ENCODE measurements at regions not wholly inside any gene's neighbourhood (a gene's known extent, or its start where the extent isn't known, plus 50 kb on each side); places are given as distances from the start of the nearest gene placed in this dataset.

- Histone ChIP-seq H4K20me1 (ENCODE audit: insufficient read depth, low read length, poor library complexity, severe bottlenecking) (no peaks in the 10 kb centered on the region), H2AFZ (ENCODE audit: low read length) (no peak overlapping the region), H3K9ac (ENCODE audit: low read depth, low read length, poor library complexity, severe bottlenecking) (no peak overlapping the region), H3K4me3 (ENCODE audit: low read length, poor library complexity, severe bottlenecking) (no peak overlapping the region), H3F3A (ENCODE audit: low read depth) (no peaks in the 10 kb centered on the region), H3K27me3 (ENCODE audit: insufficient read depth, low read length, poor library complexity, severe bottlenecking) (no peaks in the 10 kb centered on the region), H3K9me2 (replicated peaks; ENCODE audit: low read depth, low read length) (no peaks in the 10 kb centered on the region), H3K79me2 (ENCODE audit: insufficient read depth, low read length) (no peaks in the 10 kb centered on the region), H3K4me1 (ENCODE audit: insufficient read depth, low read length, poor library complexity, severe bottlenecking) (no peaks in the 10 kb centered on the region), H3K4me2 (ENCODE audit: low read depth, low read length, poor library complexity, severe bottlenecking) (no peak overlapping the region), H3K9me3 (ENCODE audit: insufficient read depth, low read depth, low read length) (no peaks in the 10 kb centered on the region), H3K36me3 (ENCODE audit: insufficient read depth, low read length) (no peaks in the 10 kb centered on the region)
- TF ChIP-seq CTCF (conservative IDR thresholded peaks at IDR 0.05; ENCODE audit: low read length) (no peak), EZH2phosphoT487 (IDR thresholded peaks at IDR 0.05; ENCODE audit: borderline replicate concordance) (no peak)
Measured at GRCh38 chr9:78678877-78679276, 382.0 kb downstream of the PSAT1 start.

DNA sequence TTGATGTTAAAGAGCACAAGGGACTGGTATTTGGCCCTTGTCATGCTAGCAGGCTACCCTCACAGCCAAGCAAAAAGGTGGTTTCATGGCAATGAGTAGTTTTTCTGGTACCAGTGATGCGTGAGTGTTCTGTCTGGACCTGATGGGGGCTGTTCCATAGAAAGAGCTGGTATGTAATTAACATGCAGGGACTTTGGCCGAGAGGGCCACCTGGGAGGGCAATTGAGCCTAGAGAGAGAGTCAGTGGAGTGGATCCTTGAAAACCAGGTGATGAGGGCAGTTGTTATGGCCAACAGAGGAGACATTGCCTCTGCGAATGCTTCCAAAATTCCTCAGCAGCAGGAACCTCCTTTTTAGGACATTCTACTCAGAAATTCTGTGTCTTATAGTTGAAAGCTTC lies 383.3 kb downstream of the PSAT1 start:
- no peaks in the 10 kb centered on the region for H3K79me2 ChIP-seq (ENCODE audit: insufficient read depth, low read length)
- H4K20me1 ChIP-seq (ENCODE audit: insufficient read depth, low read length, poor library complexity, severe bottlenecking) = no peaks in the 10 kb centered on the region
- no peak overlapping the region for H3K4me2 ChIP-seq (ENCODE audit: low read depth, low read length, poor library complexity, severe bottlenecking)
- H3K9me2 ChIP-seq (replicated peaks; ENCODE audit: low read depth, low read length) = no peaks in the 10 kb centered on the region
- no peaks in the 10 kb centered on the region for H3K4me1 ChIP-seq (ENCODE audit: insufficient read depth, low read length, poor library complexity, severe bottlenecking)
- no peak overlapping the region for H3K4me3 ChIP-seq (ENCODE audit: low read length, poor library complexity, severe bottlenecking)
- H3F3A ChIP-seq (ENCODE audit: low read depth) = no peaks in the 10 kb centered on the region
- H3K9ac ChIP-seq (ENCODE audit: low read depth, low read length, poor library complexity, severe bottlenecking) = no peak overlapping the region
- no peak overlapping the region for H2AFZ ChIP-seq (ENCODE audit: low read length)
- H3K27me3 ChIP-seq (ENCODE audit: insufficient read depth, low read length, poor library complexity, severe bottlenecking) = no peaks in the 10 kb centered on the region
- no peak for TF ChIP-seq CTCF (conservative IDR thresholded peaks at IDR 0.05; ENCODE audit: low read length)
- no peak for TF ChIP-seq EZH2phosphoT487 (IDR thresholded peaks at IDR 0.05; ENCODE audit: borderline replicate concordance)
- H3K9me3 ChIP-seq (ENCODE audit: insufficient read depth, low read depth, low read length) = no peaks in the 10 kb centered on the region
- H3K36me3 ChIP-seq (ENCODE audit: insufficient read depth, low read length) = no peaks in the 10 kb centered on the region

DNA sequence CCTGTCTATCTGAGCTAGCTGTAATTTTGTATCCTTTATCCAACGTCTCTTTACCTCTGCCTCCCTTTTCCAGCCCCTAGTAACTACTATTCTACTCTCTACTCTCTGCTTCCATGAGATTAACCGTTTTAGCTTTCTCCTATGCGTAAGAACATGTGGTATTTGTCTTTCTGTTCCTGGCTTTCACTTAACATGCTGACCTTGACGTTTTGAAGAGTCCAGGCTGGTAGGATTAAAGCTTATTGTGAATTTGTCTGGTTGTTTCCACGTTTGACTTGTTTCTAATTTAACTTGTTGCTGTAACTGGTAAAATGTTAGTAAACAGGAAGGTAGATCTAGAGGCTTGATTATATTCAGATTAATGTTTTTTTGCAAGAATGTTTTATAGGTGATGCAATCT lies 385.3 kb downstream of the PSAT1 start:
- no peaks in the 10 kb centered on the region for H3K4me1 ChIP-seq (ENCODE audit: insufficient read depth, low read length, poor library complexity, severe bottlenecking)
- no peaks in the 10 kb centered on the region for H3K9me2 ChIP-seq (replicated peaks; ENCODE audit: low read depth, low read length)
- H4K20me1 ChIP-seq (ENCODE audit: insufficient read depth, low read length, poor library complexity, severe bottlenecking) = no peaks in the 10 kb centered on the region
- no peak overlapping the region for H3K9ac ChIP-seq (ENCODE audit: low read depth, low read length, poor library complexity, severe bottlenecking)
- TF ChIP-seq EZH2phosphoT487 (IDR thresholded peaks at IDR 0.05; ENCODE audit: borderline replicate concordance) (no peak), CTCF (conservative IDR thresholded peaks at IDR 0.05; ENCODE audit: low read length) (no peak)
- no peak overlapping the region for H3K4me2 ChIP-seq (ENCODE audit: low read depth, low read length, poor library complexity, severe bottlenecking)
- H2AFZ ChIP-seq (ENCODE audit: low read length) = no peak overlapping the region
- no peaks in the 10 kb centered on the region for H3K9me3 ChIP-seq (ENCODE audit: insufficient read depth, low read depth, low read length)
- no peak overlapping the region for H3K4me3 ChIP-seq (ENCODE audit: low read length, poor library complexity, severe bottlenecking)
- no peaks in the 10 kb centered on the region for H3K36me3 ChIP-seq (ENCODE audit: insufficient read depth, low read length)
- no peaks in the 10 kb centered on the region for H3K79me2 ChIP-seq (ENCODE audit: insufficient read depth, low read length)
- H3F3A ChIP-seq (ENCODE audit: low read depth) = no peaks in the 10 kb centered on the region
- H3K27me3 ChIP-seq (ENCODE audit: insufficient read depth, low read length, poor library complexity, severe bottlenecking) = no peaks in the 10 kb centered on the region
